Neural progenitor cell (in vitro differentiated cells): ENCODE measurements at regions not wholly inside any gene's neighbourhood (a gene's known extent, or its start where the extent isn't known, plus 50 kb on each side); places are given as distances from the start of the nearest gene placed in this dataset.

ENCODE experiments used
- DNase-seq: peaks from one replicate; pipeline ENCODE4 v3.0.0-alpha.2; 2016; ENCODE audit warnings: low spot score
- H2AFZ ChIP-seq: fragments of 200-600 bp; sonication (generic); replicated peaks from 2 replicates; pipeline ENCODE4 v1.6.1; 2016; ENCODE audit warnings: antibody characterized with exemption
- H3F3A ChIP-seq: fragments of 200-600 bp; sonication (generic); 2 replicates; pipeline ENCODE4 v1.6.1; 2016; ENCODE audit warnings: antibody characterized with exemption, low read depth
- H3K27ac ChIP-seq: fragments of 200-600 bp; sonication (generic); 2 replicates; pipeline ENCODE4 v1.5.1; 2016; ENCODE audit warnings: mild to moderate bottlenecking
- H3K27me3 ChIP-seq: fragments of 200-600 bp; sonication (generic); 2 replicates; pipeline ENCODE4 v1.6.1; 2016; ENCODE audit warnings: mild to moderate bottlenecking, moderate library complexity
- H3K36me3 ChIP-seq: fragments of 200-600 bp; sonication (generic); 2 replicates; pipeline ENCODE4 v1.5.1; 2016
- H3K4me1 ChIP-seq: fragments of 200-600 bp; sonication (generic); 2 replicates; pipeline ENCODE4 v1.6.1; 2016; ENCODE audit warnings: mixed run types
- H3K4me2 ChIP-seq: fragments of 200-600 bp; sonication (generic); 2 replicates; pipeline ENCODE4 v1.6.1; 2016
- H3K4me3 ChIP-seq: fragments of 200-600 bp; sonication (generic); 2 replicates; pipeline ENCODE4 v1.5.1; 2016
- H3K79me2 ChIP-seq: fragments of 200-600 bp; sonication (generic); 2 replicates; pipeline ENCODE4 v1.6.1; 2016; ENCODE audit warnings: low read depth
- H3K9ac ChIP-seq: fragments of 200-600 bp; sonication (generic); 2 replicates; pipeline ENCODE4 v1.6.1; 2016
- H3K9me3 ChIP-seq: fragments of 200-600 bp; sonication (generic); 2 replicates; pipeline ENCODE4 v1.5.1; 2016; ENCODE audit warnings: low read depth
- H4K20me1 ChIP-seq: fragments of 200-600 bp; sonication (generic); 2 replicates; pipeline ENCODE4 v1.6.1; 2016; ENCODE audit warnings: low read depth
- H3K27ac Mint-ChIP-seq: 3 replicates; pipeline ENCODE4 v1.8.0; 2021; ENCODE audit warnings: mixed read lengths
- H3K27me3 Mint-ChIP-seq: 2 replicates; pipeline ENCODE4 v1.8.0; 2022; ENCODE audit warnings: low read depth, mild to moderate bottlenecking, inconsistent platforms, moderate library complexity, mixed read lengths; ENCODE audit not compliant: insufficient read depth
- H3K36me3 Mint-ChIP-seq: 3 replicates; pipeline ENCODE4 v1.8.0; 2021; ENCODE audit warnings: mixed read lengths
- H3K4me1 Mint-ChIP-seq: 3 replicates; pipeline ENCODE4 v1.8.0; 2021; ENCODE audit warnings: mixed read lengths
- H3K4me3 Mint-ChIP-seq: 3 replicates; pipeline ENCODE4 v1.8.0; 2021; ENCODE audit warnings: mild to moderate bottlenecking, moderate library complexity, mixed read lengths
- H3K9me3 Mint-ChIP-seq: 3 replicates; pipeline ENCODE4 v1.8.0; 2020; ENCODE audit warnings: mixed read lengths
- EZH2 ChIP-seq: fragments of 200-600 bp; sonication (generic); IDR thresholded peaks from 2 replicates; pipeline ENCODE4 v1.6.1; 2017; ENCODE audit warnings: antibody characterized with exemption, mild to moderate bottlenecking, moderate library complexity
- EZH2phosphoT487 ChIP-seq: fragments of 200-600 bp; sonication (generic); IDR thresholded peaks from 2 replicates; pipeline ENCODE4 v1.6.1; 2017; ENCODE audit warnings: antibody characterized with exemption
- TF ChIP-seq, protein P1 (sequence below): fragments of 200-600 bp; sonication (generic); IDR thresholded peaks from 2 replicates; pipeline ENCODE4 v1.5.1; 2017; ENCODE audit warnings: antibody characterized with exemption, mild to moderate bottlenecking

DNA sequence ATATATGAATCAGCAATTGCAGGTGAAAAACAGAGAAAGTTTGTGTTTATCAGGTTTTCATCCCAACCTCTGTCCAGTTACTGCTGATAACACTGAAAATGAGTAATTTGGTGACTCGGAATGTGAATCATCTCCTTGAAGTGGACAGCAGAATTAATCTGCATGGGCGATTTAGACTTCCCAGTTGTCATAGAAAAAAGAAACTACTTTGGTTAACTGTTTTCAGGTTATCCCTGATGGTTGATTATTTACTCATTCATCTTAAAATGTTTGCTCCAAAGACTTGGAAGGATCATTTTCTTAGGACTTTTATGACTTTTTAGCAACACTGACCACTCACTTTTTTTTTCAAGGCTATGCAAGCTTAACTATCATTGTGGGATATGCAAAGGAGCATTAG is 504.1 kb upstream of the ANKRD30A start:
- no peak overlapping the region for H3K4me2 ChIP-seq
- H3K4me3 ChIP-seq: no peak overlapping the region
- no peak for DNase-seq
- Mint-ChIP-seq H3K36me3 (no peaks in the 10 kb centered on the region), H3K9me3 (peaks cover 9% of the 10 kb centered on the region), H3K4me3 (no peak overlapping the region), H3K27ac (no peak overlapping the region), H3K4me1 (no peaks in the 10 kb centered on the region), H3K27me3 (peaks cover 2% of the 10 kb centered on the region)
- H4K20me1 ChIP-seq: no peaks in the 10 kb centered on the region
- H3F3A ChIP-seq: no peaks in the 10 kb centered on the region
- no peak overlapping the region for H3K27ac ChIP-seq
- no peaks in the 10 kb centered on the region for H3K27me3 ChIP-seq
- no peaks in the 10 kb centered on the region for H3K4me1 ChIP-seq
- H3K79me2 ChIP-seq: no peaks in the 10 kb centered on the region
- H3K36me3 ChIP-seq: no peaks in the 10 kb centered on the region
- no peak overlapping the region for H2AFZ ChIP-seq
- no peaks in the 10 kb centered on the region for H3K9me3 ChIP-seq
- no peak overlapping the region for H3K9ac ChIP-seq
- no peak for TF ChIP-seq EZH2
- TF ChIP-seq EZH2phosphoT487: no peak
- TF ChIP-seq, protein P1, sequence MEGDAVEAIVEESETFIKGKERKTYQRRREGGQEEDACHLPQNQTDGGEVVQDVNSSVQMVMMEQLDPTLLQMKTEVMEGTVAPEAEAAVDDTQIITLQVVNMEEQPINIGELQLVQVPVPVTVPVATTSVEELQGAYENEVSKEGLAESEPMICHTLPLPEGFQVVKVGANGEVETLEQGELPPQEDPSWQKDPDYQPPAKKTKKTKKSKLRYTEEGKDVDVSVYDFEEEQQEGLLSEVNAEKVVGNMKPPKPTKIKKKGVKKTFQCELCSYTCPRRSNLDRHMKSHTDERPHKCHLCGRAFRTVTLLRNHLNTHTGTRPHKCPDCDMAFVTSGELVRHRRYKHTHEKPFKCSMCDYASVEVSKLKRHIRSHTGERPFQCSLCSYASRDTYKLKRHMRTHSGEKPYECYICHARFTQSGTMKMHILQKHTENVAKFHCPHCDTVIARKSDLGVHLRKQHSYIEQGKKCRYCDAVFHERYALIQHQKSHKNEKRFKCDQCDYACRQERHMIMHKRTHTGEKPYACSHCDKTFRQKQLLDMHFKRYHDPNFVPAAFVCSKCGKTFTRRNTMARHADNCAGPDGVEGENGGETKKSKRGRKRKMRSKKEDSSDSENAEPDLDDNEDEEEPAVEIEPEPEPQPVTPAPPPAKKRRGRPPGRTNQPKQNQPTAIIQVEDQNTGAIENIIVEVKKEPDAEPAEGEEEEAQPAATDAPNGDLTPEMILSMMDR: no peak

DNA sequence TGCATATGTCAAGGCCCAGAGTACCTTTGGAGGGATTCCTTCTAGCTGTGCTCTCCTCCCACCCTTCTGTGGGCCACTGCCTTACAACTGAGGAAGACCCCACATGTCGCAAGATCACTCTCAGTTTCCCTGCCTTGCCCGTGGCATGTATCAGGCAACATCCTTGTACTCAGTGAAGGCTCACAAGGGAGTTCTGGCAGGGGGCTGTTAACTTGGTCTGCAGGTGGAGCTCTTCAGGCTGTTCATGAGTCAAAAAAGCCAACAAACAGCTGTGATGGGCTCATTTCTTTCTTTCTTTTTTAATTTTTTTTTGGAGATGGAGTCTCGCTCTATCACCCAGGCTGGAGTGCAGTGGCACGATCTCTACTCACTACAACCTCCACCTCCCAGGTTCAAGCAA is 513.0 kb upstream of the ANKRD30A start:
- Mint-ChIP-seq H3K9me3 (no peaks in the 10 kb centered on the region), H3K4me1 (no peaks in the 10 kb centered on the region), H3K4me3 (no peak overlapping the region), H3K36me3 (no peaks in the 10 kb centered on the region), H3K27ac (no peak overlapping the region), H3K27me3 (peaks cover 5% of the 10 kb centered on the region)
- no peaks in the 10 kb centered on the region for H3K4me1 ChIP-seq
- no peak overlapping the region for H3K9ac ChIP-seq
- H3K4me2 ChIP-seq: no peak overlapping the region
- H3F3A ChIP-seq: no peaks in the 10 kb centered on the region
- H3K36me3 ChIP-seq: no peaks in the 10 kb centered on the region
- H3K79me2 ChIP-seq: no peaks in the 10 kb centered on the region
- TF ChIP-seq EZH2: no peak
- TF ChIP-seq, protein P1: peak; percentile 25
- no peaks in the 10 kb centered on the region for H3K9me3 ChIP-seq
- H3K27ac ChIP-seq: no peak overlapping the region
- H3K4me3 ChIP-seq: no peak overlapping the region
- no peaks in the 10 kb centered on the region for H4K20me1 ChIP-seq
- H2AFZ ChIP-seq: peak overlapping the region; percentile 70
- H3K27me3 ChIP-seq: no peaks in the 10 kb centered on the region
- peak; percentile 15 for DNase-seq

DNA sequence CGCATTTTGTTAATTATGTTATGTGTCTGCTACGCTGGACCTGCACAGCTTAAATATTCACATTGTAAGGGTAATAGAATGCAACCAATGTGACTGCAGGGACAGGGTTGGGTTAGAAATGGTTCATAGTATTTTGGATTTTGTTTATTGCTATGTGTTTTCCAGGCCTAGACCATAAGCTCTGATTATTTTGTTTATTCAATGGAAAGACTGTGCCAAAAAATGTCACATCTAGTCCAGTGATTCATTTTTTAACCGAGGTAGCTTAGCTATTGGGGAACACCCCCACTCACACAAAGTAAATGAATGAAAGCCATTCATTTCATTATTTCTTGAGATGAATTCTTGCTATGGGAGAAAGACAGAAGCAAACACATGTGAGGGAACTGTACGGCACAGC is 516.5 kb upstream of the ANKRD30A start:
- H3K4me1 ChIP-seq: no peaks in the 10 kb centered on the region
- DNase-seq: no peak
- H3K27ac ChIP-seq: no peak overlapping the region
- no peak overlapping the region for H3K4me2 ChIP-seq
- H3K9me3 ChIP-seq: no peaks in the 10 kb centered on the region
- no peaks in the 10 kb centered on the region for H4K20me1 ChIP-seq
- H3K9me3 Mint-ChIP-seq: no peaks in the 10 kb centered on the region
- no peak overlapping the region for H2AFZ ChIP-seq
- no peak overlapping the region for H3K27ac Mint-ChIP-seq
- H3K4me3 Mint-ChIP-seq: no peak overlapping the region
- H3K79me2 ChIP-seq: no peaks in the 10 kb centered on the region
- H3K27me3 ChIP-seq: no peaks in the 10 kb centered on the region
- H3K36me3 ChIP-seq: no peaks in the 10 kb centered on the region
- no peak overlapping the region for H3K9ac ChIP-seq
- no peaks in the 10 kb centered on the region for H3K4me1 Mint-ChIP-seq
- peaks cover 5% of the 10 kb centered on the region for H3K27me3 Mint-ChIP-seq
- TF ChIP-seq EZH2phosphoT487 (no peak), EZH2 (no peak)
- TF ChIP-seq, protein P1: no peak
- H3F3A ChIP-seq: no peaks in the 10 kb centered on the region
- H3K4me3 ChIP-seq: no peak overlapping the region
- H3K36me3 Mint-ChIP-seq: no peaks in the 10 kb centered on the region

DNA sequence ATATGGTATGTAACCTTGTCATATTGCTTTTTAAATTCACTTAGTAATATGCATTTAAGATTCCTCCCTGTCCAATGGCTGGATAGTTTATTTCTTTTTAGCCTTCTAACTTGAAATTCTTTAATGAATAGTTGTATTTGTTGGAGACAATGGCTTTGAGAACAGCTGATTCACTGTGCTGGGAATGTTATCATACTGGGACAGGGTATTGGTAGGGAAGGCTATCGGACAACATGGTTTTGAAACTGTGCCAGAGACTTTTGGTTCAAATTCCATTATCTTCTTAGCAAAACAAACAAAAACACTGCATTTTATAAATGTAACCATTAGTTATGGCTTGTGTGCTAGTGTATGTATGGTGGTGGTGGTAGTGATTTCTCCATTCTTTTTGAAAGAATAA is 517.1 kb upstream of the ANKRD30A start:
- Histone ChIP-seq H3K4me3 (no peak overlapping the region), H3K27me3 (no peaks in the 10 kb centered on the region), H3K9me3 (no peaks in the 10 kb centered on the region), H3K9ac (no peak overlapping the region), H3F3A (no peaks in the 10 kb centered on the region), H3K27ac (no peak overlapping the region), H3K36me3 (no peaks in the 10 kb centered on the region), H3K4me1 (no peaks in the 10 kb centered on the region), H2AFZ (no peak overlapping the region), H4K20me1 (no peaks in the 10 kb centered on the region), H3K4me2 (no peak overlapping the region), H3K79me2 (no peaks in the 10 kb centered on the region)
- H3K9me3 Mint-ChIP-seq: no peaks in the 10 kb centered on the region
- no peak for DNase-seq
- H3K27me3 Mint-ChIP-seq: peaks cover 4% of the 10 kb centered on the region
- no peak overlapping the region for H3K27ac Mint-ChIP-seq
- H3K4me1 Mint-ChIP-seq: no peaks in the 10 kb centered on the region
- TF ChIP-seq EZH2phosphoT487: no peak
- no peak for TF ChIP-seq EZH2
- TF ChIP-seq, protein P1: no peak
- no peak overlapping the region for H3K4me3 Mint-ChIP-seq
- no peaks in the 10 kb centered on the region for H3K36me3 Mint-ChIP-seq
